Putamen (tissue), 1 donor: ENCODE measurements at regions not wholly inside any gene's neighbourhood (a gene's known extent, or its start where the extent isn't known, plus 50 kb on each side); places are given as distances from the start of the nearest gene placed in this dataset.
A peak's percentile ranks its signal among the peaks of the same experiment; 100 is the strongest.
"Not testable (repeated sequence)": the region's sequence is repeated elsewhere in the genome, so short reads cannot be mapped to it uniquely, and the experiment has no call there.

Experiments
- DNase-seq: peaks from one replicate; pipeline ENCODE4 v3.0.0-alpha.2; 2016; ENCODE audit warnings: low spot score

DNA sequence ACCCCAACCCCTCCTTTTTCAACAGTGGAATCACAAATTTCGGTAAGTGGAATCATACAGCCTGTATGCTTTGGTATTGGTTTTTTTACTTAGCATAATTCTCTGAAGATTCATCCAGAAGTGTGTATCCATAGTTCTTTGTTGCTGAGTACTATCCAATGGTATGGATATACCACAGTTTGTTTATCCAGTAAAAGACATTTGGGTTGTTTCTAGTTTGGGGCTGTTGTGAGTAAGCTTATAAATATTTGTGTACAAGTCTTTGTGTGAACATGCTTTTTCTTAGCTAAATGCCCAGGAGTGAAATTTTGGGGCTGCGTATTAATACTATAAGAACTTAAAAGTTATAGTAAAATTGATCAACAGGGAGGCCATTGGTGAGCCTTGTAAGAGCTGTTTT is 57.5 kb upstream of the GC start:
- no peak for DNase-seq

DNA sequence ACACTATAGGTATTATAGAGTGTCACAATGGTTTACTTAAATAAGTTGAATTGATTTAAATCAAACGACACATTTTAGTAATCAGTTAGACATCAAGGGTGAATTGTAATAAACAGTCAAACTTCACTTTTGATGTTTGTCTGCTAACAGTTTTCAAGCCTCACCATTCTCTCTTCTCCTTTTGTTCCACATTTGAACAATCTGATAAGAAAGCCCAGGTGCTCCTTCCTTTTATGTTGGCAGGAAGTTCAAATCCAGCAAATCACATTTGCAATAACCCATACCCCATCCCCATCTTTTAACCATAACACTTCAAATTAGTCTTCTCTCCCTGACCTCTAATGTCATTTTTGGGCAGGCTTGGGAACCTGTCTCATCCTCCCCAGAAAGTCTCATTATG is 63.4 kb upstream of the GC start:
- no peak for DNase-seq

DNA sequence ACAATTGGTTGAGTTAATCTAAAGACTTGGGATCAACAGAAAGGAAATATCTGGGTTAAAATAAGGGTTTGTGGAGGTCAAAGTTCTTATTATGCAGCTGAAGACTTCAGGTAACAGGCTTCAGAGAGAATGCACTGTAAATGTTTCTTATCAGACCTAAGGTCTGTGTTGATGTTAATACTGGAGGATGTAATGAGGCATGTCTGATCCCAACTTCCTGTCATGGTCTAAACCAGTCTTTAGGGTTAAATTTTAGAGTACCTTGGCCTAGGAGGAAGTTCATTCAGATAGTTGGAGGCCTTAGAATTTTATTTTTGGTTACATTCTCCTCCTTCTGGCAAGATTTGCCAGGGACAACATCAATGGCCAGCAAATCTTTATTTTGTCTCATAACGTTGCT is 72.1 kb upstream of the GC start:
- DNase-seq: no peak

DNA sequence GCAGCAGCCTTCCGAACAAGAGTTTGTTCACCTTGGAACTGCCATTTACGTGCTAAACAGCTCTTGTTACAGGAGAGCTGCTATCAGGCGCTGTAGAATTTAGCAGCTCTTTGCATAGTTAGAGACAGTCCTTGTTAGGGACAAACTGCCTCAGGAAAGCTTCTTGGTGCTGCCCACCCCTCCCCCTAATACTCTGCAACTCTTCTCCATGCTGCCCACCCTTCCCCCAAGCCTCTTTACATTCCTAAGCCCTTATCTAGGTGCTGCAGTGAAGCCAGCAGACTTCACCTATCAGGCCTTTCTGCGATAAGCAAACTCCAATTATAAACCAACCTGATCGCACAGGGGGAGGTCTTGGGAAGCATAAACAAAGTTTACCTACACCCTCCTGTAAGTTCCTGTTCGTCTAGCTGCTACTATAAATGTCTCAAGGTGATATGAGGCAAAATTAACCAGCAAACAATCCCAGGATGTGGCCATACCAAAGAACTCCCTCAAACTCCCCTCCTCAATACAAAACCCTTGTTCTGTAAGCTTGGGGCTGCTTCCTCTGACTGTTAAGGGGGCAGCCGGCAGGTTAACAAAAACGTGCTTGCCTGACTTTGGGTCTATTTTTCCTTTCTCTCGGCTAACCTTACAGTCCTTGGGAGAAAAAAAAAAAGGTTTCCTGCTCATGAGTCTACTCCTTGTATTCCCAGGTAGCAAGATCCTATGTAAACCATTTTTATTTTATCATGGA is 74.0 kb upstream of the GC start:
- DNase-seq: no peak

DNA sequence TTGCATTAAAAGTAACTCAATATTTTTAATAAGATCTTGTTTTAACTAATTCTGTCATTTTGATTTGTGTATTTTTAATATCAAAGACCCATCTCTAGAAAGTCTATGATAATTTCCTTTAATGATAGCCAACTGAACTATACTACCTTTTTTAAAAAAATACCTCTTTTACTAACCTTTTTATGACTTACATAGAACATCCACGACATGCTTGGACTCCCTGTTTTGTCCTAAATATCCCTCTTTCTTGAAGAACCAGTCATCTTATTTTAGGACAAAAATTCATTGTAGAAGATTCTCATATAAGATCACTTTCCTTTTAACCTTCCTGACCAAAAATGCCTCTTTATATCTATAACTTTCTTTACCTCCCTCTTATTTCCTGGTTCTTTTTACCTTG is 76.8 kb upstream of the GC start:
- no peak for DNase-seq

DNA sequence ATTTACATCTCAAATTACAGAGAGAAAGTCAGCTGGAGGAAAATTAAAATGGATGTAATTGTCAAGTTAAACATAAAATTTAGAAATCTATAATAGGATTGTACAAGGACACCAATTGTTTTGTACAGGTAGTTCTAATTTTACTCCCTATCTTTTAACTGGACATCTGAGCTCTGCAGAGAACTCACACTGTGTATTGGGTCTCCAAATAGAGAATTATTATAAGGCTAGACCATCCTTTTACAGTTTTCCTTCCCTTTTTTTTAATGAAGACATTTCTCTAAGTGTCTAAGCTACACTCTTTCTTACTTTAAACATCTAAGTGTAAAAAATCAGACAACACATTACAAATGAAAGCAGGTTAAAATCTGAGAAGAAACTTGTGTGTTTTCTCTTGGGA is 78.4 kb upstream of the GC start:
- DNase-seq: no peak

DNA sequence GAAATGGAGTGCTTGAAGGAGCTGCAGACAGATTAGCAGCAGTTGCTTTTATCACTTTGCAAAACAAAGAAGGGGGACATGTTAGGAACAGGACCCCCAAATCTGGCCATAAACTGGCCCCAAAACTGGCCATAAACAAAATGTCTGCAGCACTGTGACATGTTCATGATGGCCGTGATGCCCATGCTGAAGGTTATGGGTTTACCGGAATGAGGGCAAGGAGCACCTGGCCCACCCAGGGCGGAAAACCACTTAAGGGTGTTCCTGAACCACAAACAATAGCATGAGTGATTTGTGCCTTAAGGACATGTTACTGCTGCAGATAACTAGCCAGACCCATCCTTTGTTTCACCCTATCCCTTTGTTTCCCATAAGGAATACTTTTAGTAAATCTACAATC is 79.6 kb upstream of the GC start:
- DNase-seq: no peak

DNA sequence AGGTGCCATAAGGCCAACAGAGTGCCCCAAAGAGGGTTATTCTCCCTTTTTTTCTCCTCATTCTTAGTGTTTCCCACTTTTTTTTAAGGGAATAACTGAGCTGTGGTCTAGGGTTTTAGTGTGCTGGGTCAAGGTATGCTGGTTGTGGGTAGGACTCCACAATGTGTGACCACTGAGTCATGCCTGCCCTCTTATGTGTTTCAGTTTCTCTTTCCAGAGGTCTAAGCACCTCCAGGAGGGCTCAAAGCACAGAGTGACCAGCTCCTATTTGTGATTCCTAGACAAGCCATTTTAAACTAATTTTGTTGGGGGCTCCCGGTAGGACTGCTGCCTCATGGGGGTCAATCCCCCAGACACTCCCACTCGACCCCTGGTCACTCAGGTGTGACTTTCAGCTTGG is 80.5 kb upstream of the GC start:
- no peak for DNase-seq

DNA sequence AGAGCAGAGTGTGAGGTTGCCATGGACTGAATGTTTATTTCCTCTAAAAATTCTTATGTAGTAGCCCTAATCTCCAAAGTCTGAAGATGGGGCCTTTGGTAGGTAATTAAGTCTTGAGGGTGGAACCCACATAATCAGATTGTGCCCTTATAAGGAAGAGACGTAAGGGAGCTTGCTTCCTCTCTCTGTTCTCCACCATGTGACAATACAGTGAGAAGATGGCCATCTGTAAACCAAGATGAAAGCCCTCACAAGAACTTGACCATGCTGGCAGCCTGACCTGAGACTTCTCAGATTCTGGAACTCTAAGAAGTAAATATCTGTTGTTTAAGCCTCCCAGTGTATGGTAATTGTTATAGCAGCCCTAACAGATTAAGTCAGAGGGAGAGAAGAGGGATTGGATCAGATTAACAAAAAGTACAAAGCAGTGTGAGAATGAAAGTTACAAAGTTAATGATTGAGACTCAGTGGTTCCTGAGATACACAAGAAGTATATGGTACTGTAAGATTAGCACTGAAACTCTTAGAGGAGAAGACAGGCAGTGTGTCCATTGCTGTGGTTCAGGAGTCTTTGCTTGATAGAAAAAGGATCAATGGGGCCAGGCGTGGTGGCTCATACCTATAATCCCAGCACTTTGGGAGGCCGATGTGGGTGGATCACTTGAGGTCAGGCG is 82.5 kb upstream of the GC start:
- no peak for DNase-seq

DNA sequence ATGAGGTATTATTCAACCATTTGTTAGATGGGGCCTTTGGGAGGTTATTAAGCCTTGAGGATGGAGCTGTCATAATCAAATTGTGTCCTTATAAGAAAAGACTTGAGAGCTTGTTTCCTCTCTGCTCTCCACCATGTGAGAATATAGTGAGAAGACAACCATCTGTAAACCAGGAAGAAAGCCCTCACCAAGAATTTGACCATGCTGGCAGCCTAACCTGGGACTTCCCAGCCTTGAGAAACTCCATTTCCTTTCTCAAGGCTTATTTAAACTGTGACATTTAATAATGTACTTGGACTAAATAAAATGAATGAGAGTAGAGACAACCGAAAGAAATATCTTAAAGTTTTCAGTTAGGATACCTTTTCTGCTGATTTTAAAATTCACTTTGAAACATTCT is 83.7 kb upstream of the GC start:
- DNase-seq: no peak

DNA sequence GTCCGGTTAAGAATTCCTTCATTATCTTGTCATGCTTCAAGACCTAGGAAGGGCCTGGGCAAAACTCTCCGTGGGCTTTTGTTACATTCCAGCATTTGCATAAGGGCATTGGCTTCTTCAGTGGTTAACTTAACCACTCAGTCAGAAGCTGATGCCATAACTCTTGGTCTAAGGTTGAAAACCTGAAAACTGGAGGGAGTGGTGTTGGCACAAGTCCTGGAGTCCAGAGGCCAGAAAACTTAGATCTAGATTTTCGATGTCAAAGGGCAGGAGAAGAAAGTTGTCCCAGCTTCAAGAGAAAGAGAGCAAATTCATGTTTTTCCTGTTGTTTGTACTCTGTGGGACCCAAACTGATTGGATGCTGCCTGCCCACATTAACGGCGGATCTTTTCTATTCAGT is 86.6 kb upstream of the GC start:
- DNase-seq: no peak

DNA sequence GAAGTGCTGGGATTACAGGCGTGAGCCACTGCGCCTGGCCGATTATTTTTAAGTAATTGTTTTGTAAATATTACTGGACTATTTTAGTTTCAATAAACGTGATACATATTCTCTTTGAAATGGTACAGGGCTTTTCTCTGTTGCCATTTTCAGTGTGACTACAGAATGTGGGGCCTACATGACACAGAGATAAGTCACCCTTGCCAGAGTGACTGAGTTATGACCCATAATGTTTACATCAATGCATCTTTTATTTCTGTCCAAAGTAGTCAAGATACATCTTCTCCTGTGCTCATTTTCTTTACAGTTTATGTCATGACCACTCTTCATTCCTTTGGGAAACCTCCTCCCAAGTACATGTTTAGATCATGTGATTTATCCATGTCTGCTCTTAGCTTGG is 88.3 kb upstream of the GC start:
- no peak for DNase-seq

DNA sequence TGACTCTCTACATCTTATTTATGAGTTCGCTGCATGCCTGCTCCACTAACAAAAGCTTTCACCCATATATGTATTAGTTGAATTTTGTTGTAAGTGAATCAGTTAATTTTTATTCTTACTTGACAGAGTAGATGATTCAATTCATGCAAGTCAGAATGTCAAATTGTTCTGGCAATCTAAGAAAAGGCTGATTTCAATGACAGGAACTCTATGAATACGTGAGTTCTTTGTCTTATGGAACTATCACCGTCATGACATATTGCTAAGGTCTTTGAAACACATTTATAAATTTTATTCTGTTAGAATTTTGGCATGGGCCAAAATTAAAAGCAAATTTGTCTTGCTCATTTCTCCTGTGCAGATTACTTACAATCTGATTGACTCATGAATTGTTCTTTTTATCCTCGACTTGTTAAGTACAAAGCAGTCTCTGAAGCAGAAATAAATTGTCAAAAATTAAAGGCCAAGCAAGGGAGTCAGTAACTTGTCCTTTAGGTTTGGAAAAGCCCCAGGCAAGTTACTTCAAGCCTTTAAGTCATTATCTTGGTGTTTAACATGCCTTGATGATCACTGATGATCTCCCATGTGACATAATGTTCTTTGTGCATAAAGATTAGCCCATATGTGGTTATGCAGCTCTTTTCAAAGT is 89.0 kb upstream of the GC start:
- DNase-seq: peak; percentile 52

DNA sequence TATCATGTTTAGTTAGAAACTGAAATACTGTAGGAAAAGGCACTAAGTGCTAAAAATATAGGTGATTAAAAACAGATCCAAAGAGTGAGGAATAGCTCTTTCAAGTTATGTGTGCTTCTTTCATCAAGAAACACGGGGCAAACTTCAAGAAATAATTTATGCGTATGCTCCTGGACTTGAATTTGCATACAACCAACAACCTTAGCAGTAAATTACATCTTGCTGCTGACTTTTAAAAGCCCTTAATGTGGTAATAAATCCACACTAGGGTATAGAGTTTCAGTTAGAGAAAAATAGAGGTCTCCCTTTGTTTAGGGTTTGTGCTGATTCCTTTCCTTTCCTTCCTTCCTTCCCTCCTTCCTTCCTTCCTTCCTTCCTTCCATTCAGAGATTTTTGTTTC is 94.5 kb upstream of the GC start:
- DNase-seq: no peak

DNA sequence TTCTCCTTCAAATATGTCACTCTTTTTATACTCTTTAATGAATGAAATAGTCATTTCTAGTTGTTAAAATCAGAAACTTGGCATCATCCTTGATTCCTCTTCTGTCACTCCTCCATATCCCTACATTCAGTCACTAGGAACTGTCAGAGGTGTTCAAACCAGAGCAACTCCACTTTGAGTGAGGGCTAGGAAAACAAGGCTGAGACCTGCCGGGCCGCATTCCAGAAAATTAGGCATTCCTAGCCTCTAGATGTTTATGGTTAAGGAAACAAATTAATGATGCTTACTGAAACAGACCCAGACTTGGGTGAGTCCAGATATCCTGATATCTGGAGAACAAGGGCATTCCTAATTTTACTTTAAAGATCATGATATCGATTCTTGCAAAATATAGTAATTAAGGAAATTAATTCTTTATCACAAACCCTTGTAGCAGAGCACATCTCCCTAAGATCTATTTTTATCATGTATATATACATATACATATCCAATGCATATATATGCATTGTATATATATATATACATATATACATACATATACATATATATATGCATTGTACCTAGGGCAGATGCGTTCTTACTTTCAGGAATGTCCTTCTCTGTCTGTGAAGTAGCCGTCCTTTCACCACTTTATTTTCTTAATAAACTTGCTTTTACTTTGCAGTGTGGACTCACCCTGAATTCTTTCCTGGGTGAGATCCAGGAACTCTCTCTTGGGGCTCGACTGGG is 98.4 kb upstream of the GC start:
- no peak for DNase-seq

DNA sequence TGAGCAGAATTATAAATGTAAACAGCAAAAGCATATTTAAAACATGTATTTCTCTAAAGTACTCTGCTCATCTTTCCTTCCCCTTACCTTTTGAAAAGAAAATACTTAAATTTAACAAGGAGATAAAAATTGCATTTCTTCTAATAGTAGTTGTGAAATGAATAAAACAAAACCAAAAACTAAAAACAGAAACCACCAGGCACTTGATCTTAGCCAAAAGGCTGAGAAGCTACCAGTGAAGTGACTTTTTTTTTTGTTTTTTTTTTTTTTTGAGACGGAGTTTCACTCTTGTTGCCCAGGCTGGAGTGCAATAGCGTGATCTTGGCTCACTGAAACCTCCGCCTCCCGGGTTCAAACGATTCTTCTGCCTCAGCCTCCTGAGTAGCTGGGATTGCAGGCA is 116.5 kb upstream of the GC start:
- not testable (repeated sequence) for DNase-seq

DNA sequence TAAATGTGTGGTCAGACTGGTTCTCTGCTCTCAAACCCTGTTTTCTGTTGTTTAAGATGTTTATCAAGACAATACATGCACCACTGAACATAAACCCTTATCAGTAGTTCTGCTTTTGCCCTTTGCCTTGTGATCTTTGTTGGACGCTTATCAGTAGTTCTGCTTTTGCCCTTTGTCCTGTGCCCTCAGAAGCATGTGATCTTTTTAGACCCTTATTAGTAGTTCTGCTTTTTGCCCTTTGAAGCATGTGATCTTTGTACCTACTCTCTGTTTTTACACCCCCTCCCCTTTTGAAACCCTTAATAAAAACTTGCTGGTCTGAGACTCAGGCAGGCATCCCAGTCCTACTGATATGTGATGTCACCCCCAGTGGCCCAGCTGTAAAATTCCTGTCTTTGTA is 121.7 kb upstream of the GC start:
- not testable (repeated sequence) for DNase-seq

DNA sequence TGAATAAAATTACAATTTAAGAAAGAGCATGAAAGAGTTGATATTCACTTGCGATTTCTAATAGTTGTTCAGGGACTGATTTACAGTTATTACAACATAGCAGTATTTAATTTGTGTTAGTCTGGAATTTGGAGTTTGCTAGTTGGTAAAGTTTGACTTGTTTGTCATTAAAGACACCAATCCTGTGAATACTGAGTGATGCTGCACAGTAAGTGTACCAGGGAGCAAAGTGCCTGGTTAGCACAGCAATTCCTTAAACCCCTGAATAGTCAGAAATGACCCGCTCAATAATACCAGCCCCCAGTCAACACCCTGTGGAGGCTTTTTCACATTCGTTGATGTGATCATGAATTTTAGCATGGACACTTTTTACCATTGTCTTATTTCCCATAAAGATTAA is 122.2 kb upstream of the GC start:
- DNase-seq: no peak

DNA sequence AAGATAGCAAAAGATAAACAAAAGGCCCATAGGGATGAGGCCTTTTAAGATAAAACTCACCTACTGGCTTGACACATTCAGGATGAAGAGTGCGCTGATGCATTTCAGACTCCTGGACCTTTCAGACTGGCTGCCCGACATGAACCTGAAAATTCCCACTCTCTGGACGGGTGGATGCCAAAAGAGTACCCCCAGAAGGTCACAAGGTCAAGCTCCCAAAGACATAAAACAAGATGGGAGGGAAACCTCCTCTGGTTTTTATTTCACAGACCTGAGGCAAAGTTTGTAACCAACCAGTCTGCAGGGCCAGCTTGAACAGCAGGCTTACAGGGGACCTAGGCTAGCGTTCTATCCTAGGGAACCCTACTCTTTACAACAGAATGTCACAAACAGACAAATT is 123.2 kb upstream of the GC start:
- no peak for DNase-seq

DNA sequence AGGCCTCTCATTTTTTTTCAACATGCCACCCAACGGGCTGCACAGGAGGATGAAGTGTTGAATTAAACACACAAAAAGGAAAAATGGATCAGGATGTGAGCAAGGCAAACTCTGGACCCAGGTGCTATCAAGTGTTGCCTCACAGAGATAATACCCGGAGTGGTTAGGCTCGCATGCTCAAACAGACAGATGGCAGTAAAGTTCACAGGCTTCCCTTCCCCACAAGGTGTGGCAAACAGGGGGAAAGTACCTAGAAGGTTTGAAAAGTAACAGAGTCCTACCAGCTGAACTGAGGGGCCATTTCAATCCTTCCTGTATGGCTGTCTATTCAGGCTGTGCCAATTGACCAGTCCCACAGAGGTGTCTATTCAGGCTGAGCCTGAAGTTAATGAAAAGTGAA is 123.9 kb upstream of the GC start:
- no peak for DNase-seq

DNA sequence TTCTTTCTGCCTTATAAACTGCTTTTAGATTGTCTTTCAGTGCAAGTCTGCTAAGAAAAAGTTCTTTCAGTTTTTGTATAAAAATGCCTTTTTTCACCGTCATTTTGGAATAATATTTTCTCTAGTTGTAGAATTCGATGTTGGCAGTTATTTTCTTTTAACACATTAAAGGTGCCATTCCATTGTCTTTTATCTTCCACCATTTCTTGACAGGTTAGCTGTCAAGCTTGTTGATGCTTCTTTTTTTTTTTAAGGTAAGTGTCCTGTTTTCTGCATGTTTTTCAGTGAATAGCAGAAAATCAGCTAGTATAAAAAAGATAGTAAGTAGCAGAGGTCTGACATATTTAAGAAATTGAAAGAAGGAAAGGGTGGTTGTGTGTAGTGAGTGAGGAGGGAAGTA is 118.5 kb upstream of the NPFFR2 start:
- no peak for DNase-seq

DNA sequence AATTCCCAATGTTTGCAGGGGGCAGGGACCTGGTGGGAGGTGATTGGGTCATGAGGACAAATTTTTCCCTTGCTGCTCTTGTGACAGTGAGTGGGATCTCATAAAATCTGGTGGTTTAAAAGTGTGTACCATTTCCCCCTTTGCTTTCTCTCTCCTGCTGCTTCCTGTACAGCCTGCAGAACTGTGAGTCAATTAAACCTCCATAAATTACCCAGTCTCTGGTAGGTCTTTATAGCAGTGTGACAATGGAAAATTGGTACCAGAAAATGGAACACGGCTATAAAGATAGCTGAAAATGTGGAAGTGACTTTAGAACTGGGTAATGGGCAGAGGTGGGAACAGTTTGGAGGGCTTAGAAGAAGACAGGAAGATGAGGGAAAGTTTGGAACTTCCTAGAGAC is 108.7 kb upstream of the NPFFR2 start:
- DNase-seq: no peak

DNA sequence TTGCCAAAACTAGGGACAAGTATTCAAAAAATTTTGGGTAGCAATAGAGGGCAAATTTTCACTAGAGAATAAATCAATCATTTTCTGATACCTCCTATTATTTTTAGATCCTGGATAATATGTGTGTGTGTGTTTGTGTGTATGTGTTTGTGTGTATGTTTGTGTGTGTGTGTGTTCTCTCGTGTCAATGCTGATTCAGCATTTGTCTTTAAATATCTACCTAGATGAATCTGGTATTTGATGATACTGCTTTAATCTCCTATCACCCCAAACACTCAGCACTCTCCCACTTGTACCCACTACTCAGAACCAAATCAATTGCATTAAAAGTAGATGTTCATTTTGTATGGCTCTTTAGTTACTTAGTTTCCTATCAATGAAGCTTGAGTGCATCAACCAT is 101.3 kb upstream of the NPFFR2 start:
- DNase-seq: no peak
